BLaER1 (cell line): ENCODE measurements at regions not wholly inside any gene's neighbourhood (a gene's known extent, or its start where the extent isn't known, plus 50 kb on each side); places are given as distances from the start of the nearest gene placed in this dataset.

ENCODE experiments used
- H3K27ac ChIP-seq: shearing (Covaris generic); formaldehyde crosslinking; 2 replicates; pipeline ENCODE4 v1.8.1; 2022
- H3K27me3 ChIP-seq: shearing (Covaris generic); formaldehyde crosslinking; 2 replicates; pipeline ENCODE4 v1.8.1; 2022
- H3K36me3 ChIP-seq: shearing (Covaris generic); formaldehyde crosslinking; 2 replicates; pipeline ENCODE4 v1.8.1; 2022
- H3K4me1 ChIP-seq: shearing (Covaris generic); formaldehyde crosslinking; 2 replicates; pipeline ENCODE4 v1.8.1; 2022
- H3K4me2 ChIP-seq: shearing (Covaris generic); formaldehyde crosslinking; 2 replicates; pipeline ENCODE4 v1.8.1; 2022
- H3K4me3 ChIP-seq: shearing (Covaris generic); formaldehyde crosslinking; 2 replicates; pipeline ENCODE4 v1.8.1; 2022
- H3K9ac ChIP-seq: shearing (Covaris generic); formaldehyde crosslinking; 2 replicates; pipeline ENCODE4 v1.8.1; 2022
- H3K9me3 ChIP-seq: shearing (Covaris generic); formaldehyde crosslinking; 2 replicates; pipeline ENCODE4 v1.8.1; 2022
- H4K20me1 ChIP-seq: shearing (Covaris generic); formaldehyde crosslinking; 2 replicates; pipeline ENCODE4 v1.8.1; 2022
- Cebpa-rat ChIP-seq: shearing (Covaris generic); IDR thresholded peaks from 2 replicates; pipeline ENCODE4 v1.8.1; 2022

GRCh38 chr2:7992612-7993602 is 688.9 kb upstream of the ID2 start:
- H3K9me3 ChIP-seq = no peaks in the 10 kb centered on the region
- peaks cover 36% of the 10 kb centered on the region for H3K4me1 ChIP-seq
- no peak overlapping the region for H3K4me3 ChIP-seq
- no peak overlapping the region for H3K4me2 ChIP-seq
- TF ChIP-seq Cebpa-rat = no peak
- H3K27ac ChIP-seq = no peak overlapping the region
- no peaks in the 10 kb centered on the region for H3K36me3 ChIP-seq
- no peak overlapping the region for H3K9ac ChIP-seq
- H3K27me3 ChIP-seq = no peaks in the 10 kb centered on the region
- no peaks in the 10 kb centered on the region for H4K20me1 ChIP-seq

GRCh38 chr2:7994397-7994951 is 687.4 kb upstream of the ID2 start:
- Histone ChIP-seq H3K36me3 (no peaks in the 10 kb centered on the region), H4K20me1 (no peaks in the 10 kb centered on the region), H3K4me2 (peak overlapping the region; percentile 47), H3K4me1 (peaks cover 36% of the 10 kb centered on the region), H3K27me3 (no peaks in the 10 kb centered on the region), H3K9me3 (no peaks in the 10 kb centered on the region), H3K27ac (no peak overlapping the region), H3K4me3 (no peak overlapping the region), H3K9ac (no peak overlapping the region)
- no peak for TF ChIP-seq Cebpa-rat

GRCh38 chr2:7997279-7997678 is 684.6 kb upstream of the ID2 start:
- Histone ChIP-seq H3K9ac (no peak overlapping the region), H3K27me3 (no peaks in the 10 kb centered on the region), H3K4me3 (no peak overlapping the region), H3K36me3 (no peaks in the 10 kb centered on the region), H4K20me1 (no peaks in the 10 kb centered on the region), H3K9me3 (no peaks in the 10 kb centered on the region), H3K4me1 (peaks cover 54% of the 10 kb centered on the region), H3K27ac (no peak overlapping the region), H3K4me2 (no peak overlapping the region)
- no peak for TF ChIP-seq Cebpa-rat

- H3K9me3 ChIP-seq = no peaks in the 10 kb centered on the region
- H3K36me3 ChIP-seq = no peaks in the 10 kb centered on the region
- H3K27ac ChIP-seq = no peak overlapping the region
- no peak for TF ChIP-seq Cebpa-rat
- peaks cover 70% of the 10 kb centered on the region for H3K4me1 ChIP-seq
- no peaks in the 10 kb centered on the region for H3K27me3 ChIP-seq
- H4K20me1 ChIP-seq = no peaks in the 10 kb centered on the region
- no peak overlapping the region for H3K4me3 ChIP-seq
- H3K9ac ChIP-seq = no peak overlapping the region
- no peak overlapping the region for H3K4me2 ChIP-seq
Measured at GRCh38 chr2:7999683-8000476, 682.0 kb upstream of the ID2 start.

- H3K4me2 ChIP-seq = peak overlapping the region; percentile 86
- no peaks in the 10 kb centered on the region for H3K36me3 ChIP-seq
- no peaks in the 10 kb centered on the region for H4K20me1 ChIP-seq
- H3K27me3 ChIP-seq = no peaks in the 10 kb centered on the region
- no peaks in the 10 kb centered on the region for H3K9me3 ChIP-seq
- TF ChIP-seq Cebpa-rat = no peak
- H3K4me3 ChIP-seq = no peak overlapping the region
- peaks cover 72% of the 10 kb centered on the region for H3K4me1 ChIP-seq
- H3K27ac ChIP-seq = 0 out of 2 replicates have a peak overlapping the region, but pooled peaks have one; percentile 73
- H3K9ac ChIP-seq = 0 out of 2 replicates have a peak overlapping the region, but pooled peaks have one; percentile 8
Measured at GRCh38 chr2:8000870-8001269, 681.0 kb upstream of the ID2 start.

GRCh38 chr2:8002765-8003393 is 679.0 kb upstream of the ID2 start:
- H3K4me2 ChIP-seq = peak overlapping the region; percentile 86
- peak overlapping the region; percentile 73 for H3K27ac ChIP-seq
- peak overlapping the region; percentile 47; the same call in 1 of the 2 replicates for H3K4me3 ChIP-seq

GRCh38 chr2:8003462-8004075 is 678.3 kb upstream of the ID2 start:
- Histone ChIP-seq H3K4me3 (peak overlapping the region; percentile 47; the same call in 1 of the 2 replicates), H3K9ac (peak overlapping the region; percentile 70; the same call in 1 of the 2 replicates), H3K27me3 (no peaks in the 10 kb centered on the region), H3K9me3 (no peaks in the 10 kb centered on the region), H4K20me1 (no peaks in the 10 kb centered on the region), H3K36me3 (no peaks in the 10 kb centered on the region), H3K27ac (peak overlapping the region; percentile 73), H3K4me1 (peaks cover 64% of the 10 kb centered on the region), H3K4me2 (peak overlapping the region; percentile 86)
- no peak for TF ChIP-seq Cebpa-rat

More at GRCh38 chr2:8002765-8003393, 679.0 kb upstream of the ID2 start:
- H3K9ac ChIP-seq = peak overlapping the region; percentile 70; the same call in 1 of the 2 replicates
- H3K9me3 ChIP-seq = no peaks in the 10 kb centered on the region
- TF ChIP-seq Cebpa-rat = no peak
- no peaks in the 10 kb centered on the region for H4K20me1 ChIP-seq
- H3K4me1 ChIP-seq = peaks cover 64% of the 10 kb centered on the region
- H3K36me3 ChIP-seq = no peaks in the 10 kb centered on the region
- H3K27me3 ChIP-seq = no peaks in the 10 kb centered on the region

GRCh38 chr2:8004250-8004681 is 677.6 kb upstream of the ID2 start:
- H4K20me1 ChIP-seq = no peaks in the 10 kb centered on the region
- peak overlapping the region; percentile 47; the same call in 1 of the 2 replicates for H3K4me3 ChIP-seq
- no peaks in the 10 kb centered on the region for H3K9me3 ChIP-seq
- H3K9ac ChIP-seq = 0 out of 2 replicates have a peak overlapping the region, but pooled peaks have one; percentile 70
- H3K27me3 ChIP-seq = no peaks in the 10 kb centered on the region
- TF ChIP-seq Cebpa-rat = no peak; the same call in 1 of the 2 replicates
- H3K4me1 ChIP-seq = peaks cover 64% of the 10 kb centered on the region
- peak overlapping the region; percentile 86 for H3K4me2 ChIP-seq
- H3K36me3 ChIP-seq = no peaks in the 10 kb centered on the region
- H3K27ac ChIP-seq = peak overlapping the region; percentile 73
